DMS 273 treated with DMSO at 0.1 percent for 48 hours (cell line): ENCODE measurements at regions not wholly inside any gene's neighbourhood (a gene's known extent, or its start where the extent isn't known, plus 50 kb on each side); places are given as distances from the start of the nearest gene placed in this dataset.
"Not testable (repeated sequence)": the region's sequence is repeated elsewhere in the genome, so short reads cannot be mapped to it uniquely, and the experiment has no call there.

Source experiments
- DNase-seq: peaks from one replicate; lab custom pipeline; 2025; lab: John Stamatoyannopoulos, UW

- no peak for DNase-seq
Measured at GRCh38 chr4:85165808-85166207, 199.3 kb upstream of the WDFY3 start.

GRCh38 chr4:85166318-85166717 lies 199.8 kb upstream of the WDFY3 start:
- no peak for DNase-seq

GRCh38 chr4:85168234-85168834 lies 201.8 kb upstream of the WDFY3 start:
- DNase-seq = no peak

- DNase-seq = no peak
Measured at GRCh38 chr4:85170241-85170640, 203.8 kb upstream of the WDFY3 start.

- no peak for DNase-seq
Measured at GRCh38 chr4:85175190-85175589, 208.7 kb upstream of the WDFY3 start.

- no peak for DNase-seq
Measured at GRCh38 chr4:85177092-85177491, 210.6 kb upstream of the WDFY3 start.

- DNase-seq = no peak
Measured at GRCh38 chr4:85177679-85178078, 211.2 kb upstream of the WDFY3 start.

- DNase-seq = no peak
Measured at GRCh38 chr4:85180533-85180932, 214.0 kb upstream of the WDFY3 start.

- no peak for DNase-seq
Measured at GRCh38 chr4:85187106-85187505, 220.6 kb upstream of the WDFY3 start.

- DNase-seq = not testable (repeated sequence)
Measured at GRCh38 chr4:85196015-85196414, 229.5 kb upstream of the WDFY3 start.

GRCh38 chr4:85200106-85200505 lies 233.6 kb upstream of the WDFY3 start:
- no peak for DNase-seq

GRCh38 chr4:85209161-85209560 lies 242.7 kb upstream of the WDFY3 start:
- DNase-seq = no peak

GRCh38 chr4:85210353-85210752 lies 243.9 kb upstream of the WDFY3 start:
- no peak for DNase-seq

GRCh38 chr4:85216571-85216970 lies 250.1 kb upstream of the WDFY3 start:
- not testable (repeated sequence) for DNase-seq

GRCh38 chr4:85218756-85219155 lies 252.3 kb upstream of the WDFY3 start:
- DNase-seq = no peak

- no peak for DNase-seq
Measured at GRCh38 chr4:85221606-85222005, 253.3 kb upstream of the ARHGAP24 start.

- DNase-seq = no peak
Measured at GRCh38 chr4:85222561-85222960, 252.4 kb upstream of the ARHGAP24 start.

- DNase-seq = no peak
Measured at GRCh38 chr4:85228264-85228663, 246.7 kb upstream of the ARHGAP24 start.

- no peak for DNase-seq
Measured at GRCh38 chr4:85233516-85233915, 241.4 kb upstream of the ARHGAP24 start.

- no peak for DNase-seq
Measured at GRCh38 chr4:85243857-85244256, 231.1 kb upstream of the ARHGAP24 start.

GRCh38 chr4:85244638-85245037 lies 230.3 kb upstream of the ARHGAP24 start:
- DNase-seq = no peak

- no peak for DNase-seq
Measured at GRCh38 chr4:85246055-85246454, 228.9 kb upstream of the ARHGAP24 start.

- DNase-seq = no peak
Measured at GRCh38 chr4:85250852-85251251, 224.1 kb upstream of the ARHGAP24 start.

GRCh38 chr4:85257817-85258370 lies 217.1 kb upstream of the ARHGAP24 start:
- DNase-seq = no peak
